CD4-positive, alpha-beta T cell treated with Interleukin-6 for 4 hours (primary cell): ENCODE measurements at regions not wholly inside any gene's neighbourhood (a gene's known extent, or its start where the extent isn't known, plus 50 kb on each side); places are given as distances from the start of the nearest gene placed in this dataset.

Experiments
- DNase-seq: peaks from one replicate; pipeline ENCODE4 v3.0.0-alpha.2; 2020; ENCODE audit warnings: mixed read lengths

- no peak for DNase-seq
Measured at GRCh38 chr9:126154869-126155268, 171.8 kb upstream of the MVB12B start.

- DNase-seq = no peak
Measured at GRCh38 chr9:126155756-126156664, 170.6 kb upstream of the MVB12B start.

GRCh38 chr9:126156898-126157297 is 169.7 kb upstream of the MVB12B start:
- no peak for DNase-seq

GRCh38 chr9:126157423-126157822 is 169.2 kb upstream of the MVB12B start:
- no peak for DNase-seq

- no peak for DNase-seq
Measured at GRCh38 chr9:126157826-126158587, 168.6 kb upstream of the MVB12B start.

GRCh38 chr9:126158588-126159429 is 167.8 kb upstream of the MVB12B start:
- DNase-seq = no peak

GRCh38 chr9:126159430-126160060 is 167.1 kb upstream of the MVB12B start:
- DNase-seq = no peak

GRCh38 chr9:126160067-126160853 is 166.4 kb upstream of the MVB12B start:
- no peak for DNase-seq

- DNase-seq = no peak
Measured at GRCh38 chr9:126160854-126161329, 165.7 kb upstream of the MVB12B start.

- DNase-seq = no peak
Measured at GRCh38 chr9:126162611-126163381, 163.8 kb upstream of the MVB12B start.

- no peak for DNase-seq
Measured at GRCh38 chr9:126164796-126165525, 161.7 kb upstream of the MVB12B start.

GRCh38 chr9:126165755-126166154 is 160.9 kb upstream of the MVB12B start:
- DNase-seq = no peak

- DNase-seq = no peak
Measured at GRCh38 chr9:126166291-126166690, 160.3 kb upstream of the MVB12B start.

GRCh38 chr9:126166866-126167265 is 159.8 kb upstream of the MVB12B start:
- DNase-seq = no peak

- DNase-seq = no peak
Measured at GRCh38 chr9:126169736-126170135, 156.9 kb upstream of the MVB12B start.

- no peak for DNase-seq
Measured at GRCh38 chr9:126170286-126170823, 156.3 kb upstream of the MVB12B start.

- no peak for DNase-seq
Measured at GRCh38 chr9:126171641-126172040, 155.0 kb upstream of the MVB12B start.

- no peak for DNase-seq
Measured at GRCh38 chr9:126173401-126173800, 153.2 kb upstream of the MVB12B start.

- no peak for DNase-seq
Measured at GRCh38 chr9:126173929-126174328, 152.7 kb upstream of the MVB12B start.

- DNase-seq = no peak
Measured at GRCh38 chr9:126183266-126183665, 143.4 kb upstream of the MVB12B start.
